HEK293 (cell line): ENCODE measurements at regions not wholly inside any gene's neighbourhood (a gene's known extent, or its start where the extent isn't known, plus 50 kb on each side); places are given as distances from the start of the nearest gene placed in this dataset.

ENCODE experiments used
- PATZ1 ChIP-seq: fragments of 450-650 bp; formaldehyde crosslinking; IDR thresholded peaks from 2 replicates; pipeline ENCODE4 v1.5.1; 2016; ENCODE audit warnings: missing biosample characterization, missing genetic modification characterization
- PBX3 ChIP-seq: sonication (generic); formaldehyde crosslinking; IDR thresholded peaks from 2 replicates; pipeline ENCODE4 v1.8.1; 2022; ENCODE audit warnings: mild to moderate bottlenecking, moderate library complexity, missing genetic modification reagents
- REPIN1 ChIP-seq: fragments of 450-650 bp; formaldehyde crosslinking; IDR thresholded peaks from 2 replicates; pipeline ENCODE4 v1.5.1; 2017; ENCODE audit warnings: missing biosample characterization, missing genetic modification characterization, low read depth
- SP2 ChIP-seq: fragments of 450-650 bp; formaldehyde crosslinking; IDR thresholded peaks from 2 replicates; pipeline ENCODE4 v1.5.1; 2016; ENCODE audit warnings: missing biosample characterization, missing genetic modification characterization
- SP3 ChIP-seq: fragments of 450-650 bp; formaldehyde crosslinking; IDR thresholded peaks from 2 replicates; pipeline ENCODE4 v1.5.1; 2016; ENCODE audit warnings: missing biosample characterization, missing genetic modification characterization
- ZBTB1 ChIP-seq: fragments of 450-650 bp; formaldehyde crosslinking; IDR thresholded peaks from 2 replicates; pipeline ENCODE4 v1.5.1; 2016; ENCODE audit warnings: missing biosample characterization, missing genetic modification characterization
- ZBTB11 ChIP-seq: fragments of 450-650 bp; formaldehyde crosslinking; conservative IDR thresholded peaks from 2 replicates; pipeline ENCODE4 v1.5.1; 2016; ENCODE audit warnings: low read depth, missing biosample characterization, missing genetic modification characterization
- ZBTB17 ChIP-seq: fragments of 450-650 bp; formaldehyde crosslinking; IDR thresholded peaks from 2 replicates; pipeline ENCODE4 v1.5.1; 2016; ENCODE audit warnings: missing biosample characterization, missing genetic modification characterization
- ZBTB44 ChIP-seq: fragments of 450-650 bp; IDR thresholded peaks from 2 replicates; pipeline ENCODE4 v1.5.1; 2018; ENCODE audit warnings: missing biosample characterization, mild to moderate bottlenecking, missing genetic modification characterization
- ZBTB49 ChIP-seq: fragments of 450-650 bp; formaldehyde crosslinking; IDR thresholded peaks from 2 replicates; pipeline ENCODE4 v1.5.1; 2016; ENCODE audit warnings: missing biosample characterization, missing genetic modification characterization, low read depth
- ZFP69B ChIP-seq: fragments of 450-650 bp; formaldehyde crosslinking; IDR thresholded peaks from 2 replicates; pipeline ENCODE4 v1.5.1; 2016; ENCODE audit warnings: missing biosample characterization, missing genetic modification characterization
- ZNF112 ChIP-seq: fragments of 450-650 bp; formaldehyde crosslinking; IDR thresholded peaks from 2 replicates; pipeline ENCODE4 v1.5.0; 2017; ENCODE audit warnings: missing biosample characterization, missing genetic modification characterization
- ZNF133 ChIP-seq: fragments of 450-650 bp; formaldehyde crosslinking; IDR thresholded peaks from 2 replicates; pipeline ENCODE4 v1.5.1; 2016; ENCODE audit warnings: missing biosample characterization, missing genetic modification characterization
- ZNF138 ChIP-seq: fragments of 450-650 bp; formaldehyde crosslinking; IDR thresholded peaks from 2 replicates; pipeline ENCODE4 v1.5.1; 2016; ENCODE audit warnings: missing biosample characterization, missing genetic modification characterization, borderline replicate concordance
- ZNF184 ChIP-seq: fragments of 450-650 bp; IDR thresholded peaks from 2 replicates; pipeline ENCODE4 v1.5.1; 2018; ENCODE audit warnings: missing biosample characterization, mild to moderate bottlenecking, missing genetic modification characterization
- ZNF19 ChIP-seq: fragments of 450-650 bp; formaldehyde crosslinking; IDR thresholded peaks from 2 replicates; pipeline ENCODE4; 2016; ENCODE audit warnings: missing biosample characterization, missing genetic modification characterization, low read depth
- ZNF214 ChIP-seq: fragments of 450-650 bp; formaldehyde crosslinking; IDR thresholded peaks from 2 replicates; pipeline ENCODE4 v1.5.1; 2017; ENCODE audit warnings: missing biosample characterization, mild to moderate bottlenecking, missing genetic modification characterization, borderline replicate concordance
- ZNF223 ChIP-seq: fragments of 450-650 bp; formaldehyde crosslinking; IDR thresholded peaks from 2 replicates; pipeline ENCODE4 v1.5.1; 2016; ENCODE audit warnings: missing biosample characterization, missing genetic modification characterization
- ZNF280D ChIP-seq: fragments of 450-650 bp; formaldehyde crosslinking; IDR thresholded peaks from 2 replicates; pipeline ENCODE4 v1.5.1; 2016; ENCODE audit warnings: missing biosample characterization, missing genetic modification characterization
- ZNF473 ChIP-seq: fragments of 450-650 bp; formaldehyde crosslinking; IDR thresholded peaks from 2 replicates; pipeline ENCODE4 v1.5.1; 2017; ENCODE audit warnings: missing biosample characterization, missing genetic modification characterization
- ZNF514 ChIP-seq: fragments of 450-650 bp; formaldehyde crosslinking; IDR thresholded peaks from 2 replicates; pipeline ENCODE4 v1.5.1; 2016; ENCODE audit warnings: missing biosample characterization, missing genetic modification characterization
- ZNF621 ChIP-seq: fragments of 450-650 bp; formaldehyde crosslinking; IDR thresholded peaks from 2 replicates; pipeline ENCODE4 v1.5.1; 2017; ENCODE audit warnings: missing biosample characterization, missing genetic modification characterization
- ZNF837 ChIP-seq: fragments of 450-650 bp; formaldehyde crosslinking; IDR thresholded peaks from 2 replicates; pipeline ENCODE4 v1.5.1; 2016; ENCODE audit warnings: missing biosample characterization, missing genetic modification characterization
- ZSCAN18 ChIP-seq: fragments of 450-650 bp; formaldehyde crosslinking; IDR thresholded peaks from 2 replicates; pipeline ENCODE4 v1.5.1; 2016; ENCODE audit warnings: missing biosample characterization, missing genetic modification characterization
- ZXDB ChIP-seq: fragments of 450-650 bp; formaldehyde crosslinking; IDR thresholded peaks from 2 replicates; pipeline ENCODE4 v1.5.1; 2016; ENCODE audit warnings: missing biosample characterization, missing genetic modification characterization

- TF ChIP-seq REPIN1 (tag by site-specific recombination) (no peak), ZNF223 (tag by site-specific recombination) (no peak), ZNF112 (tag by site-specific recombination) (no peak), ZNF280D (tag by site-specific recombination) (no peak), ZNF138 (no peak), ZSCAN18 (tag by site-specific recombination) (no peak), ZNF514 (tag by site-specific recombination) (no peak), SP2 (tag by site-specific recombination) (peak; percentile 20; the same call in 1 of the 2 replicates), ZNF837 (tag by site-specific recombination) (no peak), ZNF19 (tag by site-specific recombination) (no peak), PATZ1 (tag by site-specific recombination) (no peak), SP3 (tag by site-specific recombination) (0 out of 2 replicates have a peak, but pooled peaks have one; percentile 8), ZNF473 (tag by site-specific recombination) (no peak), PBX3 (CRISPR knock-in tag) (no peak), ZNF621 (tag by site-specific recombination) (no peak), ZNF184 (tag by site-specific recombination) (no peak), ZNF214 (tag by site-specific recombination) (no peak), ZBTB49 (tag by site-specific recombination) (no peak), ZBTB11 (tag by site-specific recombination) (no peak), ZBTB44 (no peak), ZFP69B (tag by site-specific recombination) (no peak), ZXDB (no peak), ZBTB17 (tag by site-specific recombination) (0 out of 2 replicates have a peak, but pooled peaks have one; percentile 12), ZNF133 (tag by site-specific recombination) (no peak), ZBTB1 (tag by site-specific recombination) (no peak)
Measured at GRCh38 chr5:56638061-56638621, 177.2 kb upstream of the MAP3K1 start (continued).
